GM19395 (cell line): ENCODE measurements at regions not wholly inside any gene's neighbourhood (a gene's known extent, or its start where the extent isn't known, plus 50 kb on each side); places are given as distances from the start of the nearest gene placed in this dataset.

Experiments
- ATAC-seq: cut with Tn5 transposase; IDR thresholded peaks from one replicate; pipeline ENCODE4 v1.9.1; 2021; ENCODE audit warnings: mild to moderate bottlenecking, moderate library complexity; ENCODE audit not compliant: unreplicated experiment

GRCh38 chr12:107223821-107224220 lies 130.5 kb upstream of the CRY1 start:
- ATAC-seq, result no peak

DNA sequence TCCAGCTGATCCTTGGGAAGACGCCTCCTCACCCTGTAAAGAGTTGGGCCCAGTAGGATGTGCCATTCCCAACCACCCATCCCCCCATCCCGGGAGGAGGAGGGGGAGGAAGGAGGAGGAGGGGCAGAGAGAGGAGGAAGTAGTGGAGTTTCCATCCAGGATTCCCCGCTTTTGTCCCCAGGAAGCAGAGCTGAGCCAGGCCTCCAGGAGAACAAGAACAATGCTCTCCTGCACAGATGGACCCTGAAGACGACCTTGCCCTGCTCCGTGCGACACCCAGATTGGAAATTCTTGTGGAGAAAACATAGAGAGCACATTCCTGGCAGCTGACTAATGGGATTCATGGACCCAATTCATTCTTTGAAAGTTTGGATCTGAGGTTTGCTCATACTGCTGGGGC lies 132.3 kb upstream of the CRY1 start:
- ATAC-seq, result no peak

- ATAC-seq, result no peak
Measured at GRCh38 chr12:107226126-107226525, 132.8 kb upstream of the CRY1 start.

DNA sequence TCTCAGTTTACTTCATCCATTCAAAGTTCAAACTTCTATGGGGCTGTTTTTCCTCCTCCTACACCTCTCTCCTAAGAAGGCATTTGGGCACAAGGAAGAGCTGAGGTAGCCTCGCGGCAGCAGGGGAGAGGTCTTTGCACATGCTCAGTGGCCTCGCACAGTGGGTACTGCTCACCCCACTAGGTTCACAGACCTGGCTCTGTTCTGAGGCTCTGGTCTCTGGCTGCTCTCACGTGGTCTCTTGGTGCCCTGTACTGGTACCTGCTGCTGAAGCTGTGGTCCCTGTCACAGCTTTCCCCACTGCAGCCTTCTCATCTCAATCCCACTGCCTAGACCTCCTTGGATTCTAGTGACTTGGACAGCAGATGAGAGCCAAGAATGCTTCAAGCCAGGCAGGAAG lies 134.7 kb upstream of the CRY1 start:
- no peak for ATAC-seq

- no peak for ATAC-seq
Measured at GRCh38 chr12:107229827-107230226, 136.5 kb upstream of the CRY1 start.

- ATAC-seq, result no peak
Measured at GRCh38 chr12:107231303-107231702, 138.0 kb upstream of the CRY1 start.

GRCh38 chr12:107233551-107233950 lies 140.2 kb upstream of the CRY1 start:
- ATAC-seq, result no peak

- no peak for ATAC-seq
Measured at GRCh38 chr12:107235600-107235999, 142.3 kb upstream of the CRY1 start.

GRCh38 chr12:107236824-107237511 lies 143.6 kb upstream of the CRY1 start:
- ATAC-seq, result no peak

DNA sequence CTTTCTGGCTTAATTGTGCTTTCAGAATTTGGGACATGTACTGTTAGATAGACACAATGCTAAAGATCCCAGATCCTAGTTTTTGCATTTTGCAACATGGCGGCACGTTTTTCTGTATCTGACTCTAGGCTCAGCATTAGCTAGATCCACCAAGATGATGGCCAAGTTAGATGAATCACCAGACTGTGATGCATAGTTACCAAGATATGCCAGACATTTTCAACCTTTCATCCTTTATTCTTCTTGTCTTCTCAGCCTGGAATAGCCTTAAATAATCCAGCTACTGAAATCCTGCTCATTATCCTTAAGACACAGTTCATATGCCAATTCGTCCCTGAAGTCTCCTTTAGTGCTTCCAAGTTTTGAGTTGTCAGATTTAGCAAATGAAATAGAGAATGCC lies 144.9 kb upstream of the CRY1 start:
- no peak for ATAC-seq

DNA sequence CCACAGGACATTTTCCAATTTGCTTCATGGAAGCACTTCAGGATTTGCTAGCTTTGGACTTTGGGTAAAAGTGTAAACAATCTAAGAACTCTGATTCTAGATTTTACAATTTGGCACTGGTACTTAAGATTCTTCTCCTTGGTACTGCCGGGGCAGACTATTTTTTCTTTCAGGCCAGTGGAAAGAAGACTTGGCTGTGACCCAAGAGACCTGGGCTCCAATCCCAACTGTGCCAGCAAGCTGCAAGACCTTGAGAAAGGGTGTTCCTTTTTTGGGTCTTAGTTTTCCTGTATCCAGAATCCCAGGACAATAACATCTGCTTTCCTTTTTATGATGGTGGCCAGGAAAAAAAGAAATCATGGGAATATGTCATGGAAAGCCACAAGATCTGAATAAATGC lies 148.1 kb upstream of the CRY1 start:
- ATAC-seq, result no peak

- ATAC-seq, result no peak
Measured at GRCh38 chr12:107242189-107242588, 148.8 kb upstream of the CRY1 start.

DNA sequence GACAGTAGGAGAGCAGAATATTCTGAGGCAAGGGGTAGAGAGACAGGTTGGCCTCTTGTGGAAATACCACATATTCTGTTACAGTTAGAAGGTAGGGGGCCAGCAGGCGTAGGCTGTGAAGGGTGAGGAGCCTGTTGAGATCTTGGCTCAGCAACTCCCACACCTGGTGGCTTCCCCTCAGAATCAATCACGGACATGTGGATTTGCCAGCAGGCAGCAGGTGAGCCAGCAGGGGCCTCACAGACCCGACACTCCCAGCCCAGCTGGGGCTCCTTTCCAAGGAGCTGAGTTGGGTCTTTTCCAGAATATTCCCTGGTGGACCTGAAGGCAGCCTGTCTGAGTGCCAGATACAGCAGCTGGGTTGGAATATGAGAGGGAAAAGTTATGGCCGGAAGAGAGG lies 150.0 kb upstream of the CRY1 start:
- ATAC-seq, result no peak

DNA sequence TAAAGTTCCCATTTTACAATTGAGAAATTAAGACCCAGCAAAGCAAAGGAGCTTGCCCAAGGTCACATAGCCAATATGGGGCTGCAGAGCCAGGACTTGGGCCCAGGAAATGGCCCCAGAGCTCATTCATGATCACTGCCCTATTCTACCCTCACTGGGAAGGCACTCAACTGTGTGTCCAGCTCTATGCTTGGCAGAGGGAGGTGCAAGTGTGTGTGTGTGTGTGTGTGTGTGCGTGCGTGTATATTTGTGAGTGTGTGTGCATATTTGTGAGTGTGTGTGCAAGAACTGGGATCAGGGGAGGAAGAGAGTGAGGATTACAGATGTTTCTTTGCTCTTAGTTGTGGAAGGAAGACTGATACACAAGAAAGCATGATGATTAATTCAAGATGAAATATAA lies 151.2 kb upstream of the CRY1 start:
- no peak for ATAC-seq

GRCh38 chr12:107247650-107248049 lies 154.3 kb upstream of the CRY1 start:
- no peak for ATAC-seq

DNA sequence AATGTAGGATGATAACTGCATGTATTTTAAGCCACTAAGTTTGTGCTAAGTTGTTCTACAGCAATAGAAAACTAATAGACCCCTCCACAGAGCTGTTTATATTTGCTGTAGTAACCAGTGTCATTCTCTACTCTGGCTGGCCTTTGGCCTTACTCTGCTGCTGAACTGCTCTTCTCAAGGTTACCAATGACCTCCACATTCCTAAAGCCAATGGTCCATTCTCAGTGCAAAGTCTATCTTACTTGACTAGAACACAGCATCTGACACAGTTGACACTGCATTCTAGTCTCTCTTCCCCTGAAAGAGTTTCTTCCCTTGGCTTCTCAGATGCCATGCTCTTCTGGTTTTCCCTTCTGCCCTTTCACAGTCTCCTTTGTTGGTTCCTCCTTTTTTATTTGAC lies 154.8 kb upstream of the CRY1 start:
- ATAC-seq, result no peak

- no peak for ATAC-seq
Measured at GRCh38 chr12:107251288-107251687, 157.9 kb upstream of the CRY1 start.

DNA sequence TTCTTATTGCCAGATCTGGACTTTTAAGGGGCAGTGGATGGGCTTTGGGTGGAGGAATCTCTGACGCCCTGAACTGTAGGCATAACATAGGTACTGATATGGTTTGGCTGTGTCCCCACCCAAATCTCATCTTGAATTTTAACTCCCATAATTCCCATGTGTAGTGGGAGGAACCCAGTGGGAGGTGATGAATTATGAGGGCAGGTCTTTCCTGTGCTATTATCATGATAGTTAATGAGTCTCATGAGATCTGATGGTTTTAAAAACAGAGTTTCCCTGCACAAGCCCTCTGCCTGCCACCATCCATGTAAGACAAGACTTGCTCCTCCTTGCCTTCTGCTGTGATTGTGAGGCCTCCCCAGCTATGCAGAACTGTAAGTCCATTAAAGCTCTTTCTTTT lies 160.0 kb upstream of the CRY1 start:
- no peak for ATAC-seq

GRCh38 chr12:107254258-107254856 lies 161.0 kb upstream of the CRY1 start:
- no peak for ATAC-seq

DNA sequence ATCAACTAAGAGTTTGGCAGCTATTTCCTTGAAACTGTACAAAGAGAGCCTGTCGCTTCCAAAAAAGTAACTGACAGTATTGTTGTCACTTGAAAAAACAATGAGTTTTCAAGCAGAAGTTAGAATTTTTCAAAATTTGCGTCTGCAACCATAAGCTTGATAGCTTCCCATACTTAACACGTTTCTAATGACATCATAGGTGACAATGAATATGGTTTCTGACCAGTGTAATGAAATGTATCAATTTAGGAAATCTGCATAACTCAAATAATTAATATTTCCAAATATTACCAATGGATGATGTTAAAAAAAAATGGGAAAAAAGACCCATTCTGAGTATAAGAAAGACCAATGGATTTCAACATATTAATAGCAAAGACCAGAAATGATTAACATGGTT lies 165.4 kb upstream of the CRY1 start:
- ATAC-seq, result no peak

GRCh38 chr12:107263980-107264379 lies 170.6 kb upstream of the CRY1 start:
- no peak for ATAC-seq

GRCh38 chr12:107264667-107265066 lies 171.3 kb upstream of the CRY1 start:
- ATAC-seq, result no peak

- ATAC-seq, result no peak
Measured at GRCh38 chr12:107267604-107268003, 174.3 kb upstream of the CRY1 start.
